Activated T-cell treated with anti-CD3 and anti-CD28 coated beads, Interleukin-2, amount 50 U/mL, for 72 hours (primary cell): ENCODE measurements at regions not wholly inside any gene's neighbourhood (a gene's known extent, or its start where the extent isn't known, plus 50 kb on each side); places are given as distances from the start of the nearest gene placed in this dataset.
"Not testable (repeated sequence)": the region's sequence is repeated elsewhere in the genome, so short reads cannot be mapped to it uniquely, and the experiment has no call there.

Experiments used
- ATAC-seq, 2 donors: fragments of 150-1000 bp; cut with Tn5 transposase; replicated peaks in 1 of 2; 2 replicates each; pipeline ENCODE4 v1.10.0; 2021; ENCODE audit warnings: moderate library complexity in 2 of 2, mild to moderate bottlenecking in 1 of 2
- DNase-seq, 2 donors: peaks; one replicate each; pipeline ENCODE4 v3.0.0; 2021 to 2022; ENCODE audit warnings: mixed read lengths in 1 of 2
- H3K27ac Mint-ChIP-seq: one replicate; pipeline ENCODE4 v1.8.0; 2022; ENCODE audit warnings: mild to moderate bottlenecking, moderate library complexity, mixed read lengths
- H3K27me3 Mint-ChIP-seq: one replicate; pipeline ENCODE4 v1.8.0; 2022; ENCODE audit warnings: low read depth, mixed read lengths
- H3K36me3 Mint-ChIP-seq, 2 donors: one replicate each; pipeline ENCODE4 v1.8.0; 2022; ENCODE audit warnings: mixed read lengths in 2 of 2, mild to moderate bottlenecking in 1 of 2; ENCODE audit not compliant: insufficient read depth in 2 of 2
- H3K4me1 Mint-ChIP-seq: one replicate; pipeline ENCODE4 v1.8.0; 2022; ENCODE audit warnings: low read depth, mixed read lengths
- H3K4me3 Mint-ChIP-seq, 2 donors: one replicate each; pipeline ENCODE4 v1.8.0; 2022; ENCODE audit warnings: mild to moderate bottlenecking in 2 of 2, mixed read lengths in 2 of 2, moderate library complexity in 2 of 2
- H3K9me3 Mint-ChIP-seq, 2 donors: one replicate each; pipeline ENCODE4 v1.8.0; 2022; ENCODE audit warnings: mixed read lengths in 2 of 2

DNA sequence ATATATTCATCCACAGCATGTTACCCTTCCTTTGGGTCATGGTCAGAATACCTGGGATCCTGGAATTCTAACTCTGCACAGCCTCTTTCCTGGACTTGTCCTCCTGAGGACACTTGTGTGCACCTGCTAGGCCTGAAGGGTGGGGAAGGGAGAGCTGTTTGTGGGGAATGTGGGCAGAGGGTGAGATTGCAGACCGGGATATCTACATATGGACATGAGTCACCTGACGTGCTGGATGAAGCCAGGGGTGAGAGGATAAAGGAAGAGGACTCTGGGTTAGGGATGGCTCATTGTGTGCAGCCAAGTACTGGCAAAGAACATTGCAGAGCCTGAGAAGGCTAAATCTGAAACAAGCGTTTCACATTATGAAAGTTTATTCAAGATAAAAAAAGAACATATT, 241.4 kb upstream of the RPS23 start:
- H3K4me1 Mint-ChIP-seq, result no peaks in the 10 kb centered on the region
- H3K4me3 Mint-ChIP-seq, result no peak overlapping the region
- no peak overlapping the region for H3K27ac Mint-ChIP-seq
- no peaks in the 10 kb centered on the region for H3K36me3 Mint-ChIP-seq
- peaks cover 16% of the 10 kb centered on the region for H3K27me3 Mint-ChIP-seq
- DNase-seq, result no peak
- ATAC-seq, result no peak
- no peaks in the 10 kb centered on the region for H3K9me3 Mint-ChIP-seq

DNA sequence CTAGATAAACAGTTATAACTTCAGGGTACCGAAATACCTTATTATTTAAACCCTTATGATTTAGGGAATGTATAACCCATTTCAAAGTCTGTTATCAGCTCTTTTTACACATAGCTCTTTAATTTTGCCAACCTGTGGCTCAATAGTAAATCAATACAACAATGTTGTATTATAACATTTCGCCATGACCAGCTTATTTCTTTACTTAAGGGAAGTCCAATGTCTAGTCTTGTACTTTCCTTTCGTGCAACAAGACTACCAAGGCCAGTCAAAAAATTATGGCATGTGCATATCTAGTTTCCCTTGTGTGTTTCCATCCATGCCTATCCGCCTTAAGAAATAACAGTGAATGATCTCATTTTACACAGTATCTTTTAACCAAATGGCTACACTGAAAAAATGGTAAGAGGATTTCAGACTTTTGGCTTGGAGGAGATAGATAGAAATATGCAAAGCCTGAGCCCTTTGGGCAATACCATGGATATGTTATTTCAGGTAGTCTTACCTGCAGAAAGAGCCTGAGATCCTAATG, 239.5 kb upstream of the RPS23 start:
- peaks cover 16% of the 10 kb centered on the region for H3K27me3 Mint-ChIP-seq

GRCh38 chr5:82513738-82514137, 235.6 kb upstream of the RPS23 start:
- Mint-ChIP-seq H3K4me3 (no peak overlapping the region), H3K36me3 (no peaks in the 10 kb centered on the region), H3K9me3 (no peaks in the 10 kb centered on the region), H3K27me3 (no peaks in the 10 kb centered on the region), H3K4me1 (peaks cover 6% of the 10 kb centered on the region), H3K27ac (no peak overlapping the region)
- DNase-seq (no peak), ATAC-seq (no peak)

More for the DNA sequence above, 239.5 kb upstream of the RPS23 start:
- no peak overlapping the region for H3K27ac Mint-ChIP-seq
- H3K9me3 Mint-ChIP-seq, result no peaks in the 10 kb centered on the region
- H3K4me3 Mint-ChIP-seq, result no peak overlapping the region
- DNase-seq, result no peak
- no peaks in the 10 kb centered on the region for H3K36me3 Mint-ChIP-seq
- ATAC-seq, result no peak
- no peaks in the 10 kb centered on the region for H3K4me1 Mint-ChIP-seq

- ATAC-seq (peak; percentile 53 to 57), DNase-seq (peak; percentile 15)
- Mint-ChIP-seq H3K27me3 (no peaks in the 10 kb centered on the region), H3K27ac (no peak overlapping the region), H3K4me1 (peaks cover 6% of the 10 kb centered on the region), H3K36me3 (peaks cover 0 to 4% of the 10 kb centered on the region in 2 donors), H3K9me3 (peaks cover 2 to 3% of the 10 kb centered on the region in 2 donors), H3K4me3 (no peak overlapping the region)
Observed at GRCh38 chr5:82512025-82512424, 233.9 kb upstream of the RPS23 start.

- H3K27me3 Mint-ChIP-seq, result peaks cover 6% of the 10 kb centered on the region
- ATAC-seq (no peak), DNase-seq (no peak)
- peaks cover 2 to 4% of the 10 kb centered on the region in 2 donors for H3K9me3 Mint-ChIP-seq
- H3K36me3 Mint-ChIP-seq, result peaks cover 0 to 7% of the 10 kb centered on the region in 2 donors
- no peak overlapping the region for H3K27ac Mint-ChIP-seq
- no peak overlapping the region for H3K4me3 Mint-ChIP-seq
- peaks cover 6% of the 10 kb centered on the region for H3K4me1 Mint-ChIP-seq
Observed at GRCh38 chr5:82511134-82511533, 233.0 kb upstream of the RPS23 start.

DNA sequence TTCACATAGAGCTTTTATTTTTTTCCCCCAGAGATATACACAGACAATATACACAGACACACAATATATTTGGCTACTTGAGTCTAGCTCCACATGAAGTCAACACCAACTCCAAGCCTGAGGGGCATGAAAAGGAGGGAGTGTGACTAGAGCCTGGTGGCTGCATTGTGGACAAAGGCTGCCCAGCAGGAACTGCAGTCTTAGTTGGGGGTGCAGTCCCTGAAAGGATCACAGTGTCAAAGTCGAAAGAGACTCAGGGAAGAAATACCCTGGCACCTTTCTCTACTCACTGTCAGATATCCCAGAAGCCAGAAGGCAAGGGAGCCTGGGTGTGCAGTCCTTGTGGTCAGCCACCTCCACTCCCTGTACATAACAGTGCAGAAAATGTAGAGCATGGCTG, 231.6 kb upstream of the RPS23 start:
- Mint-ChIP-seq H3K27ac (no peak overlapping the region), H3K36me3 (peaks cover 0 to 7% of the 10 kb centered on the region in 2 donors), H3K9me3 (peaks cover 2 to 4% of the 10 kb centered on the region in 2 donors), H3K4me3 (no peak overlapping the region), H3K27me3 (peaks cover 6% of the 10 kb centered on the region), H3K4me1 (peaks cover 6% of the 10 kb centered on the region)
- ATAC-seq (no peak), DNase-seq (no peak)

DNA sequence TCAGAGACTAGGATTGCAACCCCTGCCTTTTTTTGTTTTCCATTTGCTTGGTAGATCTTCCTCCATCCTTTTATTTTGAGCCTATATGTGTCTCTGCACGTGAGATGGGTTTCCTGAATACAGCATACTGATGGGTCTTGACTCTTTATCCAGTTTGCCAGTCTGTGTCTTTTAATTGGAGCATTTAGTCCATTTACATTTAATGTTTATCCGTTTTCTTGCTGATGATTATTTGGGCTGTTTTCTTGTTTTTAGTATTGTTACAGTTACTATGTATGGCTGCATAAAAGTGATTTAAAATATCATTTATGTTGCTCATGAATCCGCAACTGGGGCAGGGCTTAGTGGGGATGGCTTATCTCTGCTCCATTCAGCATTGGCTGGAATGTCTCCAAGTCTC, 228.2 kb upstream of the RPS23 start:
- not testable (repeated sequence) for H3K36me3 Mint-ChIP-seq, H3K27ac Mint-ChIP-seq, H3K27me3 Mint-ChIP-seq, H3K4me1 Mint-ChIP-seq, DNase-seq, H3K9me3 Mint-ChIP-seq, ATAC-seq, H3K4me3 Mint-ChIP-seq

- Mint-ChIP-seq H3K9me3 (no peaks in the 10 kb centered on the region), H3K36me3 (no peaks in the 10 kb centered on the region), H3K4me3 (no peak overlapping the region)
Observed at GRCh38 chr5:82499725-82500244, 221.6 kb upstream of the RPS23 start.

GRCh38 chr5:82497242-82497641, 219.1 kb upstream of the RPS23 start:
- no peak for ATAC-seq
- peaks cover 6% of the 10 kb centered on the region for H3K4me1 Mint-ChIP-seq
- H3K4me3 Mint-ChIP-seq, result no peak overlapping the region
- no peak for DNase-seq
- no peaks in the 10 kb centered on the region for H3K9me3 Mint-ChIP-seq
- H3K36me3 Mint-ChIP-seq, result no peaks in the 10 kb centered on the region
- H3K27me3 Mint-ChIP-seq, result no peaks in the 10 kb centered on the region
- H3K27ac Mint-ChIP-seq, result no peak overlapping the region

More at GRCh38 chr5:82499725-82500244, 221.6 kb upstream of the RPS23 start:
- no peak overlapping the region for H3K27ac Mint-ChIP-seq
- H3K4me1 Mint-ChIP-seq, result peaks cover 6% of the 10 kb centered on the region
- DNase-seq (no peak), ATAC-seq (no peak)
- no peaks in the 10 kb centered on the region for H3K27me3 Mint-ChIP-seq

- no peaks in the 10 kb centered on the region for H3K36me3 Mint-ChIP-seq
- H3K4me3 Mint-ChIP-seq, result no peak overlapping the region
- no peaks in the 10 kb centered on the region for H3K9me3 Mint-ChIP-seq
- no peak overlapping the region for H3K27ac Mint-ChIP-seq
- H3K4me1 Mint-ChIP-seq, result peaks cover 6% of the 10 kb centered on the region
- H3K27me3 Mint-ChIP-seq, result no peaks in the 10 kb centered on the region
- DNase-seq, result no peak
- ATAC-seq, result no peak
Observed at GRCh38 chr5:82494942-82495341, 216.8 kb upstream of the RPS23 start.

GRCh38 chr5:82493221-82493620, 215.1 kb upstream of the RPS23 start:
- Mint-ChIP-seq H3K27ac (no peak overlapping the region), H3K27me3 (no peaks in the 10 kb centered on the region), H3K4me3 (no peak overlapping the region), H3K9me3 (no peaks in the 10 kb centered on the region), H3K4me1 (no peaks in the 10 kb centered on the region), H3K36me3 (no peaks in the 10 kb centered on the region)
- ATAC-seq (no peak), DNase-seq (no peak)

DNA sequence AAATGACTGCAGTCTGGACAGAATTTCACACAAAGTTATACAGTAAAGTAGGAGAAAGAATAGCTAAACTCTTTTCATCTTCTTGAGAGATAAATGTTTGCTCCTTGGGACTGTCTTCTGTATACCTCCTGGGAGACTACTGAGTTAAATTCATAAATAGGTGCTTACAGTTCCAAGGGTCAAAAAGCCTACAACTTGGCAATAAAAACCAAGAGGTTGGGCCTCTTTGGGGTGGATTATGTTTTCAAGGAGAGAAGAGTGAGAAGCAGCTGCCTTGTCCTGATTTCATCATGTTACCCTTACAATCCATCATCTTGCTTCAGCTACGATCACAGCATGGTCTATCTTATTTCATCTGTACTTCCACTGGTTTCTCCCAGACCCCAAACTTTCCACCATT, 213.2 kb upstream of the RPS23 start:
- Mint-ChIP-seq H3K36me3 (no peaks in the 10 kb centered on the region), H3K4me1 (no peaks in the 10 kb centered on the region), H3K4me3 (no peak overlapping the region), H3K9me3 (no peaks in the 10 kb centered on the region), H3K27me3 (no peaks in the 10 kb centered on the region), H3K27ac (no peak overlapping the region)
- no peak for ATAC-seq
- no peak for DNase-seq

DNA sequence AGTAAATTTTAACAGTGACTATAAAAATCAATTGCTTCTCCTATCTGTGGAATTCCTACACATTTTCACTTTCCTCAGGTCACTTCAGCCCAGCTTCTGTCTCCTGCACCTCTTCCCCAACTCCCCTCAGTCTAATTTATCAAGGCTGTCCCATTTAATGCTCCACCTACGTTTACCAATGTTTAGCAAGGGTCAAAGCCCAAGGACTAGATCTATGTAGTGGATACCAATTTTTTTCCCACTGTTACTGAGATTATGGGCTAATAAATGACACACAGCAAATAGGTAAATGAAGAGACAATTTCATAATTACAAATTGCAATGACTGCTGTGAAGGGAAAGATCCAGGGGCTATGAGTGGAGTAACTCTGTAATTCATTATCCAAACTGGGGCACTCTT, 211.5 kb upstream of the RPS23 start:
- Mint-ChIP-seq H3K4me1 (no peaks in the 10 kb centered on the region), H3K36me3 (no peaks in the 10 kb centered on the region), H3K4me3 (no peak overlapping the region), H3K9me3 (no peaks in the 10 kb centered on the region), H3K27ac (no peak overlapping the region), H3K27me3 (peaks cover 2% of the 10 kb centered on the region)
- ATAC-seq (no peak), DNase-seq (no peak)

DNA sequence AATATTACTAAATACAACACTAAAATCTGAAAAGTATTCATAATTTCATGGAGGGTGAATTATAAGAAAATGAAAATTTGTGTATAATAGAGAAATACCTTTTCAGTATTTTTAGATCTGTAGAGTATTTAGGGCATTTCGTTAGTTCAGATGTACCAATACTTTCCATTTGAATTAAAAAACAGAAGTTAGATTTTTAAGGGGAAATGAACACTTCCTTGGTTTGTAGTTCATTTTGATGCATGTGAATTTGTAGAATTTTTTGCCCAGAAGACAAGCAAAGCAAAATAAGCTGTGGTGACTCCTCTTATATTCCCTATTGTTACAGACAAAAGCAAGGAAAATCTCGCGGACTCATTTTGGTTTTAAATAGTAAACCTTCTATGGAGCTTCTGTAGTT, 209.0 kb upstream of the RPS23 start:
- Mint-ChIP-seq H3K9me3 (no peaks in the 10 kb centered on the region), H3K36me3 (no peaks in the 10 kb centered on the region), H3K4me1 (no peaks in the 10 kb centered on the region), H3K27me3 (peaks cover 15% of the 10 kb centered on the region), H3K4me3 (no peak overlapping the region), H3K27ac (no peak overlapping the region)
- ATAC-seq, result no peak
- no peak for DNase-seq
